HL-60/S4 (cell line): ENCODE measurements at regions not wholly inside any gene's neighbourhood (a gene's known extent, or its start where the extent isn't known, plus 50 kb on each side); places are given as distances from the start of the nearest gene placed in this dataset.

ENCODE experiments used
- in situ Hi-C: fragments of 300-500 bp; cut with MboI; formaldehyde crosslinking; loops from 2 replicates; pipeline ENCODE4 v1.14.3; 2022; ENCODE audit warnings: low sequenced_read_pairs

DNA sequence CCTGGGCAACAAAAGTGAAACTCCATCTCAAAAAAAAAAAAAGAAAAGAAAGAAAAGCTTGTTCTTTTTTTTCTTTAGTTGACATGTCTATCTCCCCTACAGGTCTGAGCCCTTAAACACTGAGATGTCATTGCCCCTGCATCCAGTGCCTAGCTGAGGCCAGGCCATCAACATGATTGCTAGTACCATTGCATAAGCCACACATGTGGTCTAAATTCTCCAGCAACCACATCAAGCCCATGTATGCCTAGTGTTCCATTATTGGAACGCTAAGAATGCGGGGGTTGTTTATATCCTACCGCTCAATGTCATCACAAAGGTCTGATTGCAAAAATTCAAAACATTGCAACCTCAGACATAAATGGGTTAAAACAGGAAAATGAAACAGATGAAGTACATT is 62.7 kb downstream of the NPTX2 start:
- in situ Hi-C loops = no loop called here

DNA sequence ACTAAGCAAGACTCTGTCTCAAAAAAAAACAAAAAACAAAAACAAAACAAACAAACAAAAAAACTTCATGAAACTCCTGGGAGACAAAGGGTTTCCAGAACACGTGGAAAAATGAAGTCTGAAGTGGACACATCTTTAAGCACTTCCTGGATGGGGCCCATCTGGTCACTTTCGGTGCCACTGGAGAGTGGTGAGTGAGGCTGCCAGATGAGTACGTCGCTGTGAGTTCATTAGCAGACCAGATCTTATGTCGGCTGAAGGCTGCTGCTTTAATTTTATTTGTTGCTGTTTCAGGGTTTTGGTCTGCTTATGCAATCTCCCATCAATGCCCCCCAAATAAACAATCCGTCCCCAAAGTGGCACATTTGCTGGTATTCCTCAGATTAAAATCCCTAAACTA is 64.4 kb downstream of the NPTX2 start:
- in situ Hi-C loops = no loop called here

DNA sequence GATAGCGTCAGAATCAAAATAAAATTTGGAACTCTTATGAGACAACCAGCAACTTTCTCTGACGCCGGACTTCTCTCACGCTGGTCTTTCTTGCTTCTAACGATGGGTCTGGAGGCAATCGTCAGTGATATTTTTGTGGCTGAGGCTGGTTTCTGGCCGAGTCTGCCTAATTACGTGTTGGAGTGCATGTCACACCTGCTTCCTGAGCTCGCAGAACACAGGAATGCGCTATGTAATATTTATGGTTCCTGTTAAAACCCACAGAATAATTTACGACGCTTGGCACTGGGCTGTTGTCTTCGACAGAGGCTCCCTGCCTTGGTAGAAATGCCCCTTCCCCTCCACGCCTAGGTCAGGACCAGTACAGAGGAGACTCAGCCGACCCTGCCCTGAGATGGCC is 64.9 kb downstream of the NPTX2 start:
- in situ Hi-C loops = no loop called here

DNA sequence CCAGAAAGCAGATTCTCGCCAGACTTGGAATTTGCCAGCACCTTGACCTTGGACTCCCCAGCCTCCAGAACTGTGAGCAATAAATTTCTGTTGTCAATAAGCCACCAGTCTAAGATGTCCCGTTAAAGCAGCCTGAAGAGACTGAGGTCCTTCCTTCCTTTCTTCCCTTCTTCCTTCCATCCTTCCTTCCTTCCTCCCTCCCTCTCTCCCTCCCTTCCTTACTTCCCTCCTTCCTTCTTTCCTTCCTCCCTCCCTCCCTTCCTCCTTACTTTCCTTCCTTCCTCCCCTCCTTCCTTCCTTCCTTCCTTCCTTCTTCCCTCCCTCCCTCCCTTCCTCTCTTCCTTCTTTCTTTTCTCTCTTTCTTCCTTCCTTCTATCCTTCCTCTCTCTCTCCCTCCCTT is 66.4 kb downstream of the NPTX2 start:
- in situ Hi-C loops = no loop called here

DNA sequence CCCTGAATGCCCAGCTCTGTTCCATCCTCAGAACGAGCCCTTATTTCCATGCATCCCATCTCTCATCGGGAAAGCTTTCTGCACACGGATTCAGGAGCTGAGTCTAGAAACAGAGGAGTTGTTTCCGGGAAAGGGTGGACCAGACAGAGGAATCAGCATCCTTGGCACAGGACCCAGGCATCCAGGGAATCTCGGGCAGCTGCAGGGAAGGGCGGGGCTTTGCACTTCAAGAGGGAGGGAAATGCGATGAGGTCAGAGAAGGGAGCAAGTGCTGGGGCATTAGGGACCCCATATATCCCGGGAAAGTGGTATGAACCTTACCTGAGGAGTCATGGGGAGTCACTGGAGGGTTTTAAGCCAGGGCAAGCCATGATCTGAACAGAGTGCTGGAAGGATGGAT is 68.5 kb downstream of the NPTX2 start:
- in situ Hi-C loops = no loop called here

DNA sequence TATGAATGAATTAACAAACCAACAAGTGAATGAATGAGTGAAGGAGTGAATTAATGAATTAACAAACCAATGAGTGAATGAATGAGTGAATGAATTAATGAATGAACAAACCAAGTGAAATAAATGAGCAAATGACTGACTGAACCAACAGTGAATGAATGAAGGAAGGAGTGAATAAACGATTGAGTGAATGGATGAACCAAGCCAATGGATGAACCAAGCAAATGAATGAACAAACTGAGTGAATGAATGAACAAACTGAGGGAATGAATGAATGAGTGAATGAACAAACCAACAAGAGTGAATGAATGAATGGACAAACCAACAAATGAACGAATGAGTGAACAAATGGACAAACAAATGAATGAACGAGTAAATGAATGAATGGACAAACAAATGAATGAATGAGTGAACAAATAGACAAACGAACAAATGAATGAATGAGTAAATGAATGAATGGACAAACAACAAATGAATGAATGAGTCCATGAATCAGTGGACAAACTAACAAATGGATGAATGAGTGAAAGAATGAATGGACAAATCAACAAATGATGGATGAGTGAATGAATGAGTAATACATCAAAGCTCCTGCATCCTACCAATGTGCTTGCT is 69.5 kb downstream of the NPTX2 start:
- in situ Hi-C loops = no loop called here

DNA sequence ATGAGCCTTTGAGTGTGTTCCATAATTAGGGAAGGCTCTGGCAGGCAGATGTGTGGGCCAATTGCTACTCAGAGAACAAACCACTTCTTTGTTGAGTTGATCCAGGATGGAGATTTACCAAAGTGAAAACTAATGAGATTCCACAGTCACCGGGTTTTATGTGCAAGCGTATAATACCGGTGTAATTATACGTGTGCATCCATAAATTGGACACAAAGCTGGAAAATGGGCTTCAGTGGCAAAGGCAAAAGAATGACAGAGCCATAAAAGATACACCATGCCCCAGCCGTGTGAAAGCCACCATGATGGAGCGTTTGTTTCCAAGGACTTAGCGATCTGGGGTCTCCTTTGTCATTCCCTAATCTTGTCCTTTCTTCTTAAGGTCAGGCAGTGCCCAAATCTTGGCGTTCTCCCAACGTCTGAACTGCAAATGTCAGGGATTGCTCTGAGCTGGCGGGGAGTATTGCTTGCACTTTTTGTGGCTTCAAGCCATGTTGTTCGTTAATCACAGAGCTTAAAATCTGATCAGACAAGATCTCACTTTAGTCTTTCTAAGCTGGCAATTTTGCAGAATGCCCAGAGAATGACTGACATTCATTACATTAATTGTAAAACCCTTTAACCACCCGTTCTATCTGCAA is 70.1 kb downstream of the NPTX2 start:
- in situ Hi-C loops = no loop called here

DNA sequence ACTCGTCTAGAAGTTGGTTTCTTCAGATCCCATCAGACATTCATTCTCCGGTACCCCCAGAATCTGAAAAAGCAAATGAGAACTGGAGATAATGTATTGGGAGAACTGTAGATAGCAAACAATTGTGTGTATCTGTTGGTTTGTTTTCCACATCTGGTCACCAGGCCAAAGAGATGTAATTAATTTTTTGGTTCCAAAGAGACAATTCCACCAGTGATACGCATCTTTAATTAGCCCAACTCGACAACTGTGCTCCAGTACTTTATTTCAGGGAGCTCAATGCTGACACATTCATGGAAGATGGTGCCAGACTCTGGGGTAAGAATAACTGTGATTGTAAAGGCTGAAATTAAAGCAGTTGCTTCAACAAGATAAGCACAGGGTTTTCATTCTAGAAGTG is 74.5 kb downstream of the NPTX2 start:
- in situ Hi-C loops = no loop called here

DNA sequence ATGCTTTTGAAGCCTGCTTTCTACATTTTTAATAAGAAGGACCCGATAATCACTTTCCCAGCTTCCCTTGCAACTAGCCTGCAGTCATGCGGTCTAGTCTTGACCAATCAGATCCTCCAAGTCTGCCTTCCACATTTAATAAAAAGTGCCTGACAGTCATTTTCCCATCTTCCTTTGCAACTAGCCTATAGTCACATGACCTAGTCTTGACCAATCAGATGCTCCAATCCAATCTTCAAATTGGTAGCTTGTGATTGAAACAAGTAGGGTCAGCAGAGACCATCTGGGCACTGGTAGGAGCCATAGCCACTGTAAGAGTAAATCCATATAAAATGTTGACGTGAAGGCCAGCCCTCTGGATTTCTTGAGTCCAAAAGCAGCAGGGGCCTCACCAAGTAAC is 80.0 kb downstream of the NPTX2 start:
- in situ Hi-C loops = no loop called here

DNA sequence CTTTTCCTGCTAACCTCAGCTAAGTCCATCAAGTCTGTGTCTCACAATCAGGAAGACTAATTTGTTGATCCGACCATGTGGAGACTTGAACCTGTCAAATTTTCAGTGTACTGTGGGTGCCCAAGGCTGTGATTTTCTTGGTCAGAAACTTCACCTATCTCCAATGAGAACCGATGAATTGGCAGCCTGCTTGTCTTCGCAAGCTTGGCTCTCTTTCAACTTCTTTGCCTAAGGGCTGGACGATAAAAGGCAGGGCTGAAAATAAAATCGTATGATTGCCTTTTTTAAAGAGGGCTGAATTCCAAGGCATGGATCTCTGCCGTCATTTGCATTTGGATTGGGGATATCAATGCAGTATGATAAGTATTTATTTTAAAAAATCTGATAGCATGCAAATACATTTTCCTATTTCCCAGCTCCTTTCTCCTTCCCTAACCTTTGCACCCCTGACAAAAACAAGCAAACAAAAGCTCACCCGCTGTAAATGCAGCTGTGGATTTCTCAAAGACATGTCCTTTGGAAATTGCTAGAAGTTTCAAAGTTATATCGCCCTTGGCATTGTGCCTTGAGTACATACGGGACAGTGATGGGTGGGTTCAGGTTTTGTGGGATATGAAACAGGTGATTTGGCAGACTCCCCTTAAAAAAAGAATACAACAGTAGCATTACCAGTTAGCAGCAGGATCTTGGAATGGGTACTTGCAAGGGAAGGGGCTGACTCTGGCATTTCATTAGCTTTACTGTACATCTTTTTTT is 80.6 kb downstream of the NPTX2 start:
- in situ Hi-C loops = no loop called here

DNA sequence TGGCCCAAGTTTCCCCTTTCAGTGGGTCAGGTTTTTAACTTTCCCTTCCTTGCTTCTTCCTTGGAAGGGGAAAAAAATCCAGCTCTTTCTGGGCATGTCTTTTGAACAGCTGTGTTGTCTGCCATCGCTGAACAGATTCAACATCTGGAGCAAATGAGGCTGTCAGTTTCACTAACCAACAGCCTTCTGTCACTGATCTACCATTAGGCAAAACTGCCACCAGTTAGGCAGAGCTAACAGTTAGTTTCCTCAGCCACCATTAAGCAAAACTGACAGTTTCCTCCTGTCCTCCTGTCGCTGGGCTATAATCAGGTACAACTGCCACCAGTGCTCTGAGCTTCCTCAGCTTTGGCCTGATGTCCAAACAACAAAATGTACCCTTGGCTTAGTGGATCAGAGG is 81.9 kb downstream of the NPTX2 start:
- in situ Hi-C loops = no loop called here

DNA sequence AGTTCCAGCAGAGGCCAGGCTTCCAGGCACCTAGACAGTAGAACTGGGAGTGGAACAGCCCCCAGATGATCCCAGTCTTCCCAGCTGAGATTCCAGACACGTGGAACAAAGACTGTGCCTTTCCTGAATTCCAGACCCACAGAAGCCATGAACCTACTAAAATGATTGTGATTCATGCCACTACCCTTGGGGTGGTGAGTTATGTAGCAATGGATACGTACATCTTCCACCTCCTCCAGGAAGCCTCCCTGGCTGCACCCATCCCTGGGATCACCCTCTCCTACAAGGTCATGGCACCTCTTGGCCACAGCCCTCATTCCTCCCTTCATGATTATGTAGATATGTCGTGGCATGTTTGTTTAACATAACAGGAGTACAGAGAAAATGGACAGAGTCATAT is 83.4 kb downstream of the NPTX2 start:
- in situ Hi-C loops = no loop called here

DNA sequence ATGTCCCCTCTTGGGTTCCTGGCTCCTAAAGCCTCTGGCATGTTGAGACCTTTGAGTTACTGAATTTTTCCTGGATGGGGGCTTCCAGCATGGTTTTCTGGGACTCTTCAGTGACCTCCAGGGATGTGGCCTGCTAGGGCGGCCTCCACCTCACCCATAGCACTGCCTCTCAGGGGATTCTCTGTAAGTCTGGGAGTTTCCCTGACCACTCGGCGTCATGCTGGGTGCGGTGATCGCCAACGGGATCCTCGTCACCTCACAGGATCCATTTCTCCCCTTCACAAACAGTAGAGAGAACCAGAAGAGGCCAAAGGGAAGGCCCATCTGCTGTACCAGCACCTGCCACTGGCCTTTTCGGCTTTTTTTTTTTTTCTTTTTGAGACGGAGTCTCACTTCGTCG is 84.3 kb downstream of the NPTX2 start:
- in situ Hi-C loops = no loop called here

DNA sequence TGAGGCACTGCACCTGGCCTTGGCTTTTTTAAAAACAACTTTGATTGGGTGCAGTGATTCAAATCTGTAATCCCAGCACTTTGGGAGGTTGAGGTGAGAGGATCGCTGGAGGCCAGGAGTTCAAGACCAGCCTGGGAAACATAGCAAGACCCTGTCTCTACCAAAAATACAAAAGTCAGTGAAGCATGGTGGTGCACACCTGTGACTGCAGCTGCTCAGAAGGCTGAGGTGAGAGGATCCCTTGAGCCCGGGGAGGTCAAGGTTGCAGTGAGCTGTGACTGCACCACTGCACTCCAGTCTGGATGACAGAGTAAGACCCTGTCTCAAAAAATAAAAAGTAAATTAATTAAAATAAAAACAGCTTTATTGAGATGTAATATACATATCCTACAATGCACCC is 84.9 kb downstream of the NPTX2 start:
- in situ Hi-C loops = no loop called here

DNA sequence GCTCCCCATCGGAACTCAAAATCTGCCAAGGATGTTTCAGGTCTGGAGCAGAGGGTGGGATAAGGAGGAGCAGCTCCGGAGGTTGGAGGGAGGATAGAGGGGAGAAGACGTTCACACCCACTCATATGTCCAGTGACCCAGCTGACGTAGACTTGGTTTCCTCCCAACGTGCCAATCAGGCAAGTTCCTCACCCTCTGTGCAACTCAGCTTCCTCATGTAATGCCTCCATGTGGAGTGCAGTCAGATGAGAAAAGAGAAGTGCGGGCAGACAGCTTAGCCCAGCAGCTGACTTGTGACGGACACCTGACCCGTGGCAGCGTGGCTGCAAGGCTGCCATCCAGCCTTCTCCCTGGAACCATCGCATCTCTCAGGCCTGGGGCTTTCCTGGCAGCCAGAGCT is 86.8 kb downstream of the NPTX2 start:
- in situ Hi-C loops = no loop called here

DNA sequence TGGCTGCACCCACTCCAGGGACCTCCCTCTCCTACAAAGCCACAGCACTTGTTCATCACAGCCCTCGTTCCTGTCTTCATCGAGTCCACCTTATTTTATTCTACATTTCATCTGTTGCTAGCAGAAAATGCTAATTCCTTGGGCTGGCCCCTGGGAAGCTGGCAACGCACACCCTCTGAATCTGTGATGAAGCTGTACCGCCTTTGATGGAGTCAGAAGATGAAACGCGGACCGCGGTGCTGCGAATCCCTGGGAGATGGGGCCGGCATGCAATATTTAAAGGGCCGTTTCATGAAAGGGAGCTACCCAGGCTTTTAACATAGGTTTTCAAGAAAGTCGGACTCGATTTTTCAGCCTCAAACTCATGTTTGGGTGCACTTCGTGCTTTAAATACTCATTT is 88.5 kb downstream of the NPTX2 start:
- in situ Hi-C loops = no loop called here

DNA sequence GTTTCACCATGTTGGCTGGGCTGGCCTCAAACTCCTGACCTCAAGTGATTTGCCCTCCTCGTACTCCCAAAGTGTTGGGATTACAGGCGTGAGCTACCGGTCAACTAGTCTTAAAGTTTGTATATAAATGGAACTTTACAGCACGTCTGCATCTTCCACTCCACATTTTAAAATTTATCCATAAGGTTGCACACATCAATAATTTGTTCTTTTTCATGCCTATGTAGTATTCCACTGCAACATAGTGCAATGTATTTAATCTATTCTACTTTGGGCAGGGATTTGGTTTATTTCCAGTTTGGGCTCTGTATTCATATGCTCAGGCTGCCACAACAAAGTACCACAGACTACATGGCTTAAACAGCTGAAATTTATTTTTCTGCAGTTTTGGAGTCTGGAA is 90.0 kb downstream of the NPTX2 start:
- in situ Hi-C loops = no loop called here

DNA sequence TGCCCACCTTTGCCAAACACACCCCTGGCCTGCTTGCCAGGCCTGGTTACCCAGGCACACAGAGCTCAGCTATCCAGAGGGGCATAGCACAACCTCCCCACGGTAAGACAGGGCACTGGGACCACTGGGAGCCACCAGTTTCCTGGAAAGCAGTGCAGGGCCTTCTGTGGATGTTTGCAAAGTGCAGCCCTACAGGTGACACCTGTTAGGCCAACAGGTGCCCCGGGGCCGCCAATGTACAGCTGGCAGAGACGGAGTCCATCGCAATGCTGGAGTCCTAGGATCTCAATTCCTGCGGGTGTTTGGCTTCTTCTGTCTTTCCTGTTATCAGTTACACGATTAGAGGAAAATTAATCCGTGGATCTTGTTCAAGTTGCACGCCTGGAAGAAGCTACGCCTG is 94.9 kb downstream of the NPTX2 start:
- in situ Hi-C loops = no loop called here

DNA sequence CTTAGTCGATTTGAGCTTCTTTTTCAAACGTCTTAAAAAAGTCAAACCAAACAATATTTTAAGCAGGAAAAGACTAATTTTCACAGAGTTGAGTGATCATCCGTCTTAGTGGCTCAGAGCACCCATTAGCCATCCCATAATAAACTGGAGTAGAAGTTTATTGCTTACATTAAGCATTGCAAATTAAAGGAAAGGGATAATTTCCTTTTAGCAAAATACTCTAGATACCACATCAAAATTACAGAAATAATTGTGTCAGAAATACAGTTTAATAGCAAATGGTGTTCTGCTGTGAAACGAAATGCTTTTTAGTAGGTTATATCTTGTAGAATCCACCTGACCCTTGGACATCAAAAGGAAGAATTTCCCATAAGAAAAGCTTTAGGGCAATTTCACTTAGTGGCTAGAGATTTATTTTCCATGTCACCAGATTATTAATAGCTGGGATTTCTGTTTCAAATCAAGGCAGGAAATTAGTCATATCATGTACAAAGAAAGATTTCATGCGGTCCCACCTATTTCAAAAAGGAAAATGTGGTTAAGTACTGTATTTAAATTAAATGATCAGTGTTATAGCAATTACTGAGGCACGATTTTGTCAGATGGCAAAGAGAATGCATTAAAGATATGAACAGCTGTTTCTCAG is 96.2 kb downstream of the NPTX2 start:
- in situ Hi-C loops = no loop called here

DNA sequence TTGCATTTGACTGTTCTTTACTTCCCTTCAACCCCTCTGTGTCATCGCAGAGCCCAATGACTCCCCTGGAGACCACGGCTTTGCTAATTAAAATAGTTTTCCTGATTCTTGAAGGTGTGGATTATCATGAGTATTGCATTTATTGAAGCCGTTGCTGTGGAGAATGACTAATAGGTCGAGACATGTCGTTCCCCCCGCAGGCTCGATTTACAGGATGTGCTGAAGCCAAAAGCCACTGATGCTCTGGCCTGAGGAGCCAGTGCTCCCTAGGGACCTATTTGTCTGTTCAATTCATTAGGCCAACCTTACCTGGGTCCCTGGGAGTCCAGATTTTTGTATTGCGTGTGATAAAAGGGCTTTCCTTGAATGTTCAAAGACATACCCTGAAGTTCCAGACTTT is 102.3 kb downstream of the NPTX2 start:
- in situ Hi-C loops = no loop called here

DNA sequence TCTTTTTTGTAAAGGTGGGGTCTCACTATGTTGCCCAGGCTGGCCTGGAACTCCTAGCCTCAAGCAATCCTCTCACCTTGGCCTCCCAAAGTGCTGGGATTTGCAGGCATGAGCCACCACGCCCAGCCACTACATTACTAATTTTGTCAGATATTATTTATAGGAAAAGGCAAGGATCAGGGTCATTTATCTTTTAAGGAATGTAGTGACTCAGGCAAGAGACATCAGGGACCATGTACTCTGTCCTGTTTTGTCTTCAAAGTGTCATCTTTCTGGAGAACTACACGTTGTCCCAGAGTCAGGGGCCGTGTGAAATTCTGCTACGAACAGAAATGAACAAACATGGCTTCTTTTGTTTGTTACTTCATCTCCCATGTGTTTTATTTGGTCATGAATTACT is 105.3 kb downstream of the NPTX2 start:
- in situ Hi-C loops = no loop called here

DNA sequence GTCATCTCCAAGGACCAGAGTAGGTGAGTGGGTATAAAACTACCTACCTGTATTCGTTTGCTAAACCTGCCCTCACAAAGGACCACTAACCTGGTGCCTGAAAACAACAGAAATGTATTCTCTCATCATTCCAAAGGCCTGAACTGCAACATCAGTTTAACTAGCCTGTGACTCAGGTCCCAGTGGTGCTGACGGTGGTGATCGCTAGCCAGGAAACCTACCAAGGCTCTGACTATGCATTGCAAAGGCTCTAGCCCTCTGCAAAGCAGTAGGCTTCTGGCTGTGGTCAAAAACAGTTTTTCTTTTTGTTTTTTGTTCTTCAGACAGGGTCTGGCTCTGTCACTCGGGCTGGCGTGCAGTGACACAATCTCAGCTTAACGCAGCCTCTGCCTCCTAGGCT is 107.5 kb downstream of the NPTX2 start:
- in situ Hi-C loops = no loop called here
